ENCODE measurements at regions not wholly inside any gene's neighbourhood (a gene's known extent, or its start where the extent isn't known, plus 50 kb on each side); places are given as distances from the start of the nearest gene placed in this dataset.

DNA sequence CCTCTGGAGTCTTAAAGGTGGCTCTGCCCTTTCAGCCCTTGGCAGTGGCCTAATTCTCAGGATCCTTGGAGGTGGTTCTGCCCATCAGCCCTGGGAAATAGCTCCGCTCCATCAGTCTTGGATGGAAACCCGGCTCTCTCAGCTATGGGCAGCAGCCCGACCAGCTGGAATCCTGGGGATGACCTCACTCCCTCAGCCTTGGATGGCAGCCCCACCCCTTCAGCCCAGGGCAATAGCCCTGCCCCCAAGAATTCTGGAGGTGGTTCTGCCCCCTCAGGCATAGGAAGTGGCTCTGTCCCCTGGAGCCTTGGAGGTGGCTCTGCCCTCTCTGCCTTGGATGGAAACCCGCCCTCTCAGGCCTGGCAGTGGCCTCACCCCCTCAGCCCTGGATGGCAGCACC, 127.7 kb downstream of the RBMX2 start:
- Histone ChIP-seq H3K9me3 (replicated peaks; ENCODE audit: control insufficient read depth, insufficient read depth, low read length) (no peaks in the 10 kb centered on the region; the same call in 2 of the 3 replicates), H3K36me3 (ENCODE audit: control insufficient read depth in 2 of 2, insufficient read depth in 2 of 2, low read length in 1 of 2) (no peaks in the 10 kb centered on the region), H3K4me3 (no peak overlapping the region), H4K20me1 (ENCODE audit: control insufficient read depth, insufficient read depth) (no peaks in the 10 kb centered on the region), H3K27me3 (replicated peaks in 1 of 2; ENCODE audit: control insufficient read depth in 2 of 2, insufficient read depth in 2 of 2, low read length in 1 of 2) (no peaks in the 10 kb centered on the region), H3K4me2 (ENCODE audit: control insufficient read depth, insufficient read depth) (no peak overlapping the region), H2AFZ (ENCODE audit: control insufficient read depth, low read depth, low read length) (no peak overlapping the region), H3K79me2 (ENCODE audit: control insufficient read depth, insufficient read depth, low read length) (no peaks in the 10 kb centered on the region), H3K9ac (ENCODE audit: control insufficient read depth, insufficient read depth, low read length) (no peak overlapping the region), H3K4me1 (ENCODE audit: control insufficient read depth, insufficient read depth, low read length) (no peaks in the 10 kb centered on the region), H3K27ac (ENCODE audit: control insufficient read depth, insufficient read depth) (no peak overlapping the region)
- no TSS peak for BruUV-seq (replicated peaks)
- ChIA-PET RAD21 (ENCODE audit: unreplicated experiment) (no interaction called here), SMC1A (ENCODE audit: uncharacterized antibody, unreplicated experiment) (no interaction called here), CTCF (no interaction called here), POLR2A (no interaction called here)
- ATAC-seq, result no peak
- 23% methylated on average over 4 of the region's 4 CpGs for WGBS (ENCODE audit: insufficient coverage, insufficient replicate concordance, low lambda C conversion rate, missing lambda C conversion rate)
- in situ Hi-C loops (cut with MboI), result no loop called here
- intact Hi-C loops (cut with micrococcal nuclease; ENCODE audit: unreplicated experiment), result no loop called here
- no peak for TF ChIP-seq ZNF274 (IDR thresholded peaks at IDR 0.05; ENCODE audit: insufficient read depth, insufficient read length)
- TF ChIP-seq CTCF (IDR thresholded peaks at IDR 0.05 in 2 of 3, conservative IDR thresholded peaks at IDR 0.05 in 1 of 3; ENCODE audit: control insufficient read depth in 2 of 3, extremely low read depth in 1 of 3, insufficient read depth in 1 of 3, low read depth in 3 of 3, low read length in 3 of 3), result no peak
- TF ChIP-seq HDGF (IDR thresholded peaks at IDR 0.05), result no peak
- TF ChIP-seq NR2C1 (IDR thresholded peaks at IDR 0.05), result no peak
- no peak for TF ChIP-seq MXI1 (IDR thresholded peaks at IDR 0.05; ENCODE audit: low read depth, low read length)
- TF ChIP-seq, protein P1, sequence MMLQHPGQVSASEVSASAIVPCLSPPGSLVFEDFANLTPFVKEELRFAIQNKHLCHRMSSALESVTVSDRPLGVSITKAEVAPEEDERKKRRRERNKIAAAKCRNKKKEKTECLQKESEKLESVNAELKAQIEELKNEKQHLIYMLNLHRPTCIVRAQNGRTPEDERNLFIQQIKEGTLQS (IDR thresholded peaks at IDR 0.05; ENCODE audit: borderline replicate concordance, extremely low read depth, low read depth, low read length), result no peak
- TF ChIP-seq, protein P2, sequence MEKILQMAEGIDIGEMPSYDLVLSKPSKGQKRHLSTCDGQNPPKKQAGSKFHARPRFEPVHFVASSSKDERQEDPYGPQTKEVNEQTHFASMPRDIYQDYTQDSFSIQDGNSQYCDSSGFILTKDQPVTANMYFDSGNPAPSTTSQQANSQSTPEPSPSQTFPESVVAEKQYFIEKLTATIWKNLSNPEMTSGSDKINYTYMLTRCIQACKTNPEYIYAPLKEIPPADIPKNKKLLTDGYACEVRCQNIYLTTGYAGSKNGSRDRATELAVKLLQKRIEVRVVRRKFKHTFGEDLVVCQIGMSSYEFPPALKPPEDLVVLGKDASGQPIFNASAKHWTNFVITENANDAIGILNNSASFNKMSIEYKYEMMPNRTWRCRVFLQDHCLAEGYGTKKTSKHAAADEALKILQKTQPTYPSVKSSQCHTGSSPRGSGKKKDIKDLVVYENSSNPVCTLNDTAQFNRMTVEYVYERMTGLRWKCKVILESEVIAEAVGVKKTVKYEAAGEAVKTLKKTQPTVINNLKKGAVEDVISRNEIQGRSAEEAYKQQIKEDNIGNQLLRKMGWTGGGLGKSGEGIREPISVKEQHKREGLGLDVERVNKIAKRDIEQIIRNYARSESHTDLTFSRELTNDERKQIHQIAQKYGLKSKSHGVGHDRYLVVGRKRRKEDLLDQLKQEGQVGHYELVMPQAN (conservative IDR thresholded peaks at IDR 0.05), result no peak
- TF ChIP-seq ZBTB33 (IDR thresholded peaks at IDR 0.05), result no peak
- no peak for TF ChIP-seq ATF7 (IDR thresholded peaks at IDR 0.05; ENCODE audit: low read depth)
- TF ChIP-seq NR2F1 (conservative IDR thresholded peaks at IDR 0.05), result no peak
- no peak for TF ChIP-seq PBX3 (IDR thresholded peaks at IDR 0.05; ENCODE audit: insufficient replicate concordance, low read depth, low read length)
- no peak for TF ChIP-seq PAX5 (IDR thresholded peaks at IDR 0.05; ENCODE audit: borderline replicate concordance, low read depth, low read length)
- TF ChIP-seq, protein P3, sequence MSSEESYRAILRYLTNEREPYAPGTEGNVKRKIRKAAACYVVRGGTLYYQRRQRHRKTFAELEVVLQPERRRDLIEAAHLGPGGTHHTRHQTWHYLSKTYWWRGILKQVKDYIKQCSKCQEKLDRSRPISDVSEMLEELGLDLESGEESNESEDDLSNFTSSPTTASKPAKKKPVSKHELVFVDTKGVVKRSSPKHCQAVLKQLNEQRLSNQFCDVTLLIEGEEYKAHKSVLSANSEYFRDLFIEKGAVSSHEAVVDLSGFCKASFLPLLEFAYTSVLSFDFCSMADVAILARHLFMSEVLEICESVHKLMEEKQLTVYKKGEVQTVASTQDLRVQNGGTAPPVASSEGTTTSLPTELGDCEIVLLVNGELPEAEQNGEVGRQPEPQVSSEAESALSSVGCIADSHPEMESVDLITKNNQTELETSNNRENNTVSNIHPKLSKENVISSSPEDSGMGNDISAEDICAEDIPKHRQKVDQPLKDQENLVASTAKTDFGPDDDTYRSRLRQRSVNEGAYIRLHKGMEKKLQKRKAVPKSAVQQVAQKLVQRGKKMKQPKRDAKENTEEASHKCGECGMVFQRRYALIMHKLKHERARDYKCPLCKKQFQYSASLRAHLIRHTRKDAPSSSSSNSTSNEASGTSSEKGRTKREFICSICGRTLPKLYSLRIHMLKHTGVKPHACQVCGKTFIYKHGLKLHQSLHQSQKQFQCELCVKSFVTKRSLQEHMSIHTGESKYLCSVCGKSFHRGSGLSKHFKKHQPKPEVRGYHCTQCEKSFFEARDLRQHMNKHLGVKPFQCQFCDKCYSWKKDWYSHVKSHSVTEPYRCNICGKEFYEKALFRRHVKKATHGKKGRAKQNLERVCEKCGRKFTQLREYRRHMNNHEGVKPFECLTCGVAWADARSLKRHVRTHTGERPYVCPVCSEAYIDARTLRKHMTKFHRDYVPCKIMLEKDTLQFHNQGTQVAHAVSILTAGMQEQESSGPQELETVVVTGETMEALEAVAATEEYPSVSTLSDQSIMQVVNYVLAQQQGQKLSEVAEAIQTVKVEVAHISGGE (CRISPR knock-in tag; IDR thresholded peaks at IDR 0.05), result no peak
- TF ChIP-seq SP1 (IDR thresholded peaks at IDR 0.05; ENCODE audit: low read depth, low read length), result no peak
- DNase-seq (ENCODE audit: low read depth, low spot score), result no peak
- FAIRE-seq, result no peak
